ENCODE measurements at regions not wholly inside any gene's neighbourhood (a gene's known extent, or its start where the extent isn't known, plus 50 kb on each side); places are given as distances from the start of the nearest gene placed in this dataset.

DNA sequence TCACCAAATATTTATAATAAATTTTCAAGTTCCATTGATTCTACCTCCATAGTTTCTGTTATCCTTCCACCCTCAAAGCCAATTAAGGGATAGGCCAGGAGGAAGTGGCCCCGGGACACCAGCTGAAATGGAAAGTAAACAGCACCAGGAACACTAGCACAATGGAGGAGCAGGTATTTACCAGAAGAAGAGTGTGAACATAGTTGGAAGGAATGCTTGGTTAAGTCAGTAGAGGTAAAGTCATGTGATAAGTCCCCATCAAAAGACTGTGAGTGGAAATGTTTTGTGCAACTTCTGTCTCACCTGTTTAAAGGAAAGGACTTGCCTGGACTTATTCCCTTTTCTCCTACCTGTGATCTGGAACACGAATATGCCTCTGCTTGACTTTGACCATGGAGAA lies 146.7 kb upstream of the RAI14 start:
- ATAC-seq: peak; percentile 81

DNA sequence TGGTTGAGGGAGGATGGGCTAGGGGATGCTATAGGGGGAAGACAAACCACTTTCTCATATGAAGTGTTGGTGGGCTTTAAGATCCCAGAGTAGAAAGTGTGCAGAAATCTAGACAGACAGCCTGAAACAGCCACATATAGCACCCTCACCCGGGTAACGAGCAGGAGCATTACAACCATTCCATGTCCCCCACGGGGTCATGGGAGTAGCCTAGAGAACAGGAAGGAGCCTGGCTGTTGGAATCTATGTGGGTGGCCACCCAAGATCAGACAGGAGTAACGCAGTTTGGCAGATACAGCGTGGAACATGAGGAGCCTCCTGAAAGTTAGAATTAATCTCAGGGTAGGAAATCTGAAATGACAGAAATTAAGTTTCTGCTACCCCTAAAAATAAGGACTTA lies 146.1 kb upstream of the RAI14 start:
- no peak for ATAC-seq

DNA sequence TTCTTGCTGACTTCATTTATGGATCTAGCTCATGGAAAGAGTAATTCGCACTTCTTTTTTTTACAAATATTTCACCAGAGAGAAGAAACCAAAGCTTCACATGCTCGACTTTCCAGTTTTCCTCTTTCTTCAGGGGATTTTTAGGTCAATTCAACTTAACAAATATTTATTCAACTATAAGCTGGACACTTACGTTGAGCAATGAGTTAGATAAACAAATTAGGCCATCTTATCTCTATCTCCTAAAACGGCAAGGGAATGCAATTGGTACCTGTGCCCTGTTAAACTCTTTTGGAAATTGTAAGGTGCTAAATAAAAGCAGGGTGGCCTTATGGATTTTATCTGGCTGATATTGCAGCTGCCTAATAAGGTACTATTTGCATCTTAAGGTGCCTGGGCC lies 145.1 kb upstream of the RAI14 start:
- ATAC-seq: no peak

DNA sequence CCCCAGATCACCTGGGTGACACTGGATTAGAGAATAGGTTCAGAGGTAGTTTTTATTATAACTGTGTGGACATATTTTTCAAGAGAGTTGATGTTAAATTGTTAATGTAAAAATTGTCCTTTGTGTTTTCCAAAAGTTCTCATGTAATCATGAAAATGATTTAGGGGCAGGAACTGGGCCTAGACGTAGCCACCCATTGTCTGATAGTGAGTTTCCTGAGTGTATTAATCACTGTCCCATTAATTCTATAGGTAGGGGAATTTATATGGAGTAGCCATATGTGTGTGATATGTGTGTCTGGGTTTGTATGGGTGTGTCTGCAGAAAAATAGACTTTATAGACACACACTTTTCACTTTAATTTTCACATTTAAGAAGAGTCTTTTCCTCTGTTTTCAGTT lies 144.6 kb upstream of the RAI14 start:
- no peak for ATAC-seq

DNA sequence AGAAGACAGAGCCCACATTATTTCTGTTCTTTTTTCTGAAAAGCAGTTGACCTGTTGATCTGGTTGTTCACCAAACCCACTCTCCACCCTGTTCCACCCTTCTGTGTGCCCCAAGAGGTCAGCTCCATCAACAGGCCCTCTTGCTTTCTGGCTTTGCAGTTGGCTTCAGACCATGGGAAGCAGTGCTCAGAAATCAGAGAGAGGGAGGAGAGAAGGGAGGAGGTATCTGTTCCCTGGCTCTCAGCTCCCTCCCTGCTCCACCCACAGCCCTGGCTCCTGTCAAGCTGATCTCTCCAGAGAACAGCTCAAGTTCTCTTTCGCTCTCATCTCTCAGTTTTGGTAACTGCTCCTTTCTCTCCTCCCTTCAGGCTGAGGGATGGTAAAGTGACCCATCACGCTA lies 144.2 kb upstream of the RAI14 start:
- no peak for ATAC-seq

DNA sequence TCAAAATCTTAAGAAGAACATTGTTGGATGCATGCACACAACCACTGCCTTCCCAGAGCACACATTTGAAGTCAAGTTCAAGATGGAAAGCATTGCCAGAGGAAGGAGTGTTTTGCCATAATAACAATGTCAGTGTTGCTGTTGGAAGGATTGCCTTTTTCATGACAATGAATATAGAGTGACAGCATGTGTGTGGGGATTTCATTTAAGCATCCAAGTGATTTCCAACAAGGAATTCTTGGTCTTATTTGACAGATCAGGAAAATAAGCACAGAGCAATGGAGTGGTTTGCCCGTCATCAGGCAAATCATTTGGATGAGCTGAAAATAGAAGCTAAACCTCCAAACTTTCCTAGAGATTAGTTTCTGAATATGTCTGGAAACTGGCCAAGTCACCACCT lies 140.0 kb upstream of the RAI14 start:
- ATAC-seq: no peak

DNA sequence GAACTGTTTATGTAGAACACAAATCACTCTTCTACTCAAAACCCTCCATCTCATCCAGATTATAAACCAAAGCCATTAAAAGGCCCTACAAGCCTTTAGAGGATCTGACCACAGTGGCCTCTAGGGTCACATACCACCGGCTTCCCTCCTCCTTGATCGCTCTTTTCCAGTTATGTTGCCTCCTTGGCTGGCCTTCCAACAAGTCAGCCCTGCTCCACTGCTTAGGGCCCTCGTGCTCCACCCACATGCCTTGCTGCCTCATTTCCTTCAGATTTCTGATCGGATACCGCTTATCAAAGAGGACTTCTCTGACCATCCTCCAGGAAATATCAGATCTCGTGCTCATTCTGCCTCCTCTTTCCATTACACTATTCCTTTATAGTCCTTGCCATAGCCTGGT lies 139.4 kb upstream of the RAI14 start:
- ATAC-seq: no peak

DNA sequence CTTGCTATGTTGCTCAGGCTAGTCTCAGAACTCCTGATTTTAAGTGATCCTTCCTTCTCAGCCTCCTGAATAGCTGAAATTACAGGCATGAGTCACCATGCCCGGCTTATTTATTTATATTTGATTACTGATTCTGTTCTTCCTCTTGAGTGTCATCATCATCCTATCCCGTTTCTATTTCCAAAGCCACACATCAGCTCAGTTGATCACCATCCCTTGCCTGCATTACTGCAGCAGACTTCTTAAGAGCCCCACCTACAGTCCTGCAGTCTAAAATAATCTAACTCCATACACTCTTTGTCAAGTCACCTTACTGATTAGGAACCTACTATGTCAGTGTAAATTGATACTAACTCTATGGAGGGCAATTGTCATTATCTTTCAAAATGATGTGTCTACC lies 138.9 kb upstream of the RAI14 start:
- peak; percentile 15 for ATAC-seq

DNA sequence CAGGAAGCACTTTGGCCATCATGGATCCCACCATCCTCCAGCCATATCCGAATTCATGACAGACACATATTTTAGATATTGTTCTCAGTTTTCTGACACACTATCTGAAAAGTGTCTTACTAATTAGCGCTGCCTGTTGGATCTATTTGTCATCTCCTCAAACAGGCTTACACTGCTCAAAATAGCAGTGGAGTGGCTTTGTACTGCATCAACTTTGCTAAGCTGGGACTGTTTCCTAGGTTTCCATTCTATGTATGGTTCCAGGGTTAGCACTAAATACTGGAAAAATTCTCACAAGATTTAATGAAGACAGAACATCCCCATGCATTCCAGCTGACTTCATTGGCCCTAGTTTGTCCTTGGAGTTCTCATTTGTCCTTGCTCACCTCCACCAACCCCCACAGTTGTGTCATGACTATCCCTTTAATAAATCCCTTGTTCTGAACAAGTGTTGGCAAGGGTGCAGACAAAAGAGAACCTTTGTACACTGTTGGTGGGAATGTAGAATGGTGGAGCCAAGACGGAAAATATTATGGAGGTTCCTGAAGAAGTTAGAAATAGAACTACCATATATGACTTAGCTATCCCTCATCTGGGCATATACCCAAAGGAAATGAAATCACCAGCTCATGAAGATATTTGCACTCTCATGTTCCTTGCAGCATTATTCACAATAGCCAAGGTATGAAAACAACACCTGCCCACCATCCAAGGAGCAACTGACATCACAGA lies 136.5 kb upstream of the RAI14 start:
- no peak for ATAC-seq

DNA sequence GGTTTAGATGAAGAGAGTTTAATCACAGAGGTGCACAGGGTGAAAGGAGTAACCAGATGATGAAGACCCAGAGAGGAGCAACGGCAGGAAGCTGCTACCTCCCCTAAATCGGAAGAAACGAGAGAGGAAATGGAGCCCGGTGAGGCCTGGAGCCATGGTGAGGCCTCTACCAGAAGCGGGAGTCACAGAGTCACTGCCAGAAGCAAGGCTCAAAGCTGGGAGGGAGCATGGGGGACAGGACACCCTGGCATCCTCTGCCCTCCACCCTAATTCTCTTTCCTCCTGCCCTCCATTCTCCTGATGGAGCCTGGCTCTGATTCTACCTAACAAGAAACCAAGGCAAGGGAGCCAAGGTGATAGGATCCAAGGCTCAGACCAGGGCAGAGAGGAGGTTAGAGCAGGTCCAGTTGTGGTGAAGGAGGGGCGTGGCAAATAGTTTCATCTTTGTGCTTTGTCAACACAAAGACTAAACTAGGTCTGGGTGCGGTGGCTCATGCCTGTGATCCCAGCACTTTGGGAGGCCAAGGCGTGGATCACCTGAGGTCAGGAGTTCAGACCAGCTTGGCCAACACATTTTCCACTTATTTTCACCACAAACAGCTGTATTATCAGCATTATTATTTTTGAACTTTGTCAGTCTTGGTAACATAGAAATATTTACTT lies 134.4 kb upstream of the RAI14 start:
- ATAC-seq: peak; percentile 80

DNA sequence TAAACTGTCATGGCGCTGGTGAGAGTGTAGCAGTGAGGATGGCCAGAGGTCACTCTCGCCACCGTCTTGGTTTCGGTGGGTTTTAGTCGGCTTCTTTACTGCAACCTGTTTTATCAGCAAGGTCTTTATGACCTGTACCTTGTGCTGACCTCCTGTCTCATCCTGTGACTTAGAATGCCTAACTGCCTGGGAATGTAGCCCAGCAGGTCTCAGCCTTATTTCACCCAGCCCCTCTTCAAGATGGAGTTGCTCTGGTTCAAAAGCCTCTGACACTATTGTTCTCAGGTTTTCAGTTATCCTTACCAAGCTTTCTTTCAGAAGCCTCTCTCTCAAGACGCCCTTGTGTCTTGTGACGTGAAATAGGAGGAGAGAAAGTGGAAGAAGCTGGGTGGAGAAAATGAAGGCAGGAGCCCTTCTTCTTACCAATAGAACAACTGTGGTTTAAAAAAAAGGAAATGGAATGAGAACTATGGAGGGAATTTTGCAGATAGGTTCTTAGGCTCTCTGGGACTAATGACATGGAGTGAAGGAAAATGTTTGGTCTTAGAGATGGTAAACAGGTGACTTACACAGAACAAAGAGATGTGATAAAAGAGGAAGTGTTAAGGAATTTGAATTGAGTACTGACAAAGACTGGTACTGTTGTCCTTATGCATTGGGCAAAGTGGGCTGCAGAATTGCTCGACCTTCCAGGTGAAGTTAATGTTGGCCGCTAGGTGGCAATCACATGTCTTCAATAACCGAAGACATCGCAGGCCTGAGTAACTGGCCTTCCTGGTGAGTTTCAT lies 133.3 kb upstream of the RAI14 start:
- ATAC-seq: peak; percentile 70

DNA sequence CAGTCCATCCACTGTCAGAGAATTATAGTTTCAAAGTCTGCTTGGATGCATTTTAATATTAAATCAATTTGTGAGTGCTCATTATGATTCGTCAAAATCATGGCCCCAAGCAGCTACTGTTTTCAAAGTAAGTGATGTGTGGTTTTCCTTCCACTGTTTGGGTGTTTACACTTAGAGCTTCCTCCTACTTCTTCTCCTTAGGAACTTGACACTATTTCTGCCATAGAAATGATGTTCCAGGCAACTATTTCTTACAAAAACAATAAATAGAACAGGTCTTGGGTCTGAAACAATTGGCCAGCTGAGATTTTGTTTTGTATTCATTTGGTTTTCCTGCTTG lies 132.8 kb upstream of the RAI14 start:
- no peak for ATAC-seq

DNA sequence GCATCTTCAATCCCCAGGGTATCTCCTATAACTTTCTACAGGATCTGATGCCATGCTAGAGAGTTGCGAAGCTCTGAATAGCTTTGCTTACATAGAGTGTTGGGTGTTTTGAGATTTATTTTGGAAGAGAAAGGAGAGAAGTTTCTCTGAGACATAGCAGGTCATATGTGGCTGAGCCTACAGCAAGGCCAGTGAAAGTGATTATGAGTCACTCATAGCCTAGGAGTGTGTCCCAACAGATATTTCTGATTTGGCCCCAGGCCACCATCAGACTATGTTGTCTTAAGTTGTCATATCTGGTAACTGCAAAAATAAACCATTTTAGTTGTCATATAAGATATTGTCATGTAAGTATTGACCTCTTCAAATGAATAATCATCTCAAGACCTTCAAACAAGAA lies 132.0 kb upstream of the RAI14 start:
- peak; percentile 67 for ATAC-seq

DNA sequence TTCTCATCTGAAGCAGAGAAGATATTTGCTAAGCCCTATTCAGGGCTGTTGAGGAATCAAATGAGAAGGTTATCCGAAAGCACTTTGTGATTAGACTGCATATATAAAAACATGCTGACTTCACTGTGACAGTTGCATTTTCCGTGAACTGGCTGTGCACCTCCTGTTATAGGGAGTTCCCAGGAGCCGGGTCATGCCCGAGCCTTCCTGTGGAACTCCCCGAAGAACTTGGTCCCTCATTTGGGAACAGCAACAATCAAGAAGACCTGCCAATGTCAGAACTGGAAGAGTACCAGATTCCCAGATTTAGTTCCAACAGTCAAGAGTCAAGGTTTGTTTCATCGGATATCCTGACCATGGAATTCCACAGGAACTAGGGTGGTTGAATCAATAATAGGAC lies 130.4 kb upstream of the RAI14 start:
- ATAC-seq: no peak

DNA sequence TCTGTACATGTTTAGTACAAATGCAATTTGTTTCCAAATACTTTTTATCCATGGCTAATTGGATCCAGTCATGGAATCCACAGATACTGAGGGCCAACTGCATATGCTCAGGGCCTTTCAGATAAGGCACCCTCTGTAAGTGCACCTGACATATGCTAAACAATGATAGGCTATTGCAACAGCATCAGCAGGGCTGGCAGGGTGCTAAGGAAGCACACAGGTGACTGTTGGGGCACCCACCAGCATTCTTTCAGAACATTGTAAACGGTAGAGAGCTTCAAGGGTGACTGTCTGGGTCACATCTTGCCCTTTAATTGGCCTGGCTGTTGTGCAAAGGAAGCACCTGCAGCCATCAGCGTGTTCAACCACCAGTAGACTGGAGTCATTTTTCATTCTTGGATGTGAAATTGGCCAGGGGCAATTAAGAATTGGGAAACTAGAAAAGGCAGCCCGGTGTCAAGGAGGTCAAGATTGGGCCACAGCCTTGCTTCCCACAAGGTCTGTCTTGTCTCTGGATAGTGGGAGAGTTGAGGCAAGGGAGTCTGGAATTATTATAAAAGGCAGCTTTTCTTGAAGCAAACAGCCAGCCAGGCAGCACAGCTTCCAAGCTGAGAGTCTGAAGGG lies 129.3 kb upstream of the RAI14 start:
- no peak for ATAC-seq

DNA sequence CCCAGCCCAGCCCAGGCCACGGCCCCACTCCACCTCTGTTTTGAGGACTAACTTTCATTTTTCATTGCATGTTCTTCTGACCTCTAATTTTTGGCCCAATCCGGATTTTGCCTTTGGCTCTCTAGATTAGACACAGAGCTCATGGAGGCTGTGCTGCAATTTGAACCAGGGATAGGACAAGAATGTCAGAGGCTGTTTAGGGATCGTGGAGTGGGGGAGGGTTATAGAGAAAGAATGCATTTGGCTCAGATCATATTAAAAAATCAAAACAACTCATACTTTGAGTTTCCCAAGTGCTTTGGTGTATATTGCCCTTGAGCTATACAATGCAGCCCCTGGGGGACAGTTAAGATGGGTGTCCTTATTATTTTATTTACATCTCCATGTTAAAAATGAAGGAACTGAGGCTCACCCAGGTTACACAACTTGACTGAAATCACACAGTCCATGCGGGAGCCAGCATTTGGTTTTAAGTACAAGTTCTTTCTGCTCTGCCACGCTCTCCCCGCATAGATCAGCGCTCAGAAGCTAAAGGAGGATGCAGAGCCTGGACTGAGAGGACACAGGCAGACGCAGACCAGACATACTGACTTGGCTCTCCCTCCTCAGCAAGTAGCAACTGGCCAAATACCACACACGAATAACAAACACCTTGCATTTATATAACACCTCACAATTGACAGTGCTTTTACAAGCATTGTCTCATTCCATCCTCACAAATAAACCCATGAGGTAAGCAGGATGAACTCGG lies 126.4 kb upstream of the RAI14 start:
- peak; percentile 48 for ATAC-seq

DNA sequence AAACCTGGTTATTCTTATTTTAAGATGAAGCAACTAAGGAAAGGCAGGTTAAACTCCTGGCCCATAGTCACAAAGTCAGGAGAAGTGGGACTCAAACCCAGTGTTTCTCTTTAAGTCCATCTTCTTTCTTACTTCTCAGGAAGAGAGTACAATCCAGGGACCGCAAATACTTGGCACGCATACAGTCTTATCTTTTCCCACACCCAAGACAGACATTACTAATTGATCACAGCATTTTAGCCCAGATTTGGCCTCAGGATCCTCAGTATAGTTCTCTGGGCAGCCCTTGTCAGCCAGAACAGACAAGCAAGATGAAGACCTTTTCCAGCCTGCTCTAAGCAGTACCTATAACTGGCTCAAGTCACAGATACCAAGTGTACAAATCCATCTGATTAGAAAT lies 125.5 kb upstream of the RAI14 start:
- no peak for ATAC-seq

DNA sequence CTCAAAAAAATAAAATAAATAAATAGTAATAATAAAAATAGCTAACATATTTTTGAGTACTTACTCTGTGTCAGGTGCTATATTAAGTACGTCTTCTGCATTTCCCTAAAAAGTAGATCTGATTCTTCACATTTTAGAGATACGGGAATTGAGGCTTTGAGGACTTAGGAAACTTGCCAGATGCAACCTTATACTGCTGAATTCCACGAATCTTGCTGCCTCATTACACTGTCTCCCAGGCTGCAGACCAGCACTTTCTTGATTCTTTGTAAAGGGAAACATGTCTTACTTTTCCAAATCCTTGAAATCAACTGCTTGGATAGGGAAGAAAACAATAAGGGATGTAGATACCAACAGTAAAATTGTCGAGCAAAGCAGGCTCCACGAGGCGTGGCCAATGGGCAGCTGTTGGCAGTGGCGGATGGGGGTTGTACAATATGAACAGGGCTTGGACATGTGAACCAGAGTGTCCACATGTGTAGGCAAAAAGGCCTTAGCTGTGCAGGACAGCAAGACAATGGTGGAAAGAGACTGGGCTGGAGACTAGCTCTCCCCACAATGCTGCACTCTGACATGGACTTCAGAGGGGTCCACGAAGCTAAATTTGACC lies 124.3 kb upstream of the RAI14 start:
- ATAC-seq: no peak

DNA sequence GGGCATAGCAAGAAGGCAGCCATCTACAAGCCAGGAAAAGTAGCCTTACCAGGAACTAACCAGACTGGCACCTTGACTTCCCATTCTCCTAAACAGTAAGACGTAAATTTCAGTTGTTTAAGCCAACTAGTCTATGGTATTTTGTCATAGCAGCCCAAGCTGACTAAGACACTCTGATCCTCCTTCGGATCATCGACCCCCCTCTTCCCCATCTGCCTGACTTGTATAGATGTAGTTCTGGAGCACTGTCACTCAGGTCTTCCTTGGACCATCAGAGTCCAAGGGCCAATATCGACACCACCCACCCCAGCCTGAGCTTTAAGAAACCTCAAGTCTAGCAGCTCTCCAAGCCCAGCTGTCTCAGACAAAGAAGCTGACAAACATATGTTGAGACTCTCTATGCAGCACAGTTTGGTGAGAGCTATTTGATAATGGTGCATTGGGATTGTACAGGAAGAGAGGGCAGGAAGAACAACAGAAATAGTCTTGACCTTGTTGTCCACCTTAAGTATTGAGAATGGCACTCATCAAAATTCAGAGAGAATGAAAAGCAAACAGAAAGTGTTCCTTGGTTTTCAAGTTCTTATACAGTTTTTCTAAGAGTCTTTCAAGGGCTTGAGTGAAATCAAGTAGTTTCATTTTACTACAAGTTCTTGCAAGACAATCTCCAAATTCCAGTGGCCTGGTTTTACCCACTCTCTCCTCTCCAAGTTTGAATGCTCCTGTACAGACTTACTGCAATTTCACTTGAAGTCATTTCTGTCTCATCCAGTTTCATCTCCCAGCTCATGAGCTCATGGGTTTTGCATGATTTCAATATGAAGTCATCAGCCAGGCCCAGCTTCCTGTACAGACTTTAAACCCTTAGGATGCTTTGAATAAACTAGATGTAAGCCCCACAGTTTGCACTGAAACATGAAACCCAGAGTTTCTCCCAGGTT lies 122.3 kb upstream of the RAI14 start:
- ATAC-seq: no peak

DNA sequence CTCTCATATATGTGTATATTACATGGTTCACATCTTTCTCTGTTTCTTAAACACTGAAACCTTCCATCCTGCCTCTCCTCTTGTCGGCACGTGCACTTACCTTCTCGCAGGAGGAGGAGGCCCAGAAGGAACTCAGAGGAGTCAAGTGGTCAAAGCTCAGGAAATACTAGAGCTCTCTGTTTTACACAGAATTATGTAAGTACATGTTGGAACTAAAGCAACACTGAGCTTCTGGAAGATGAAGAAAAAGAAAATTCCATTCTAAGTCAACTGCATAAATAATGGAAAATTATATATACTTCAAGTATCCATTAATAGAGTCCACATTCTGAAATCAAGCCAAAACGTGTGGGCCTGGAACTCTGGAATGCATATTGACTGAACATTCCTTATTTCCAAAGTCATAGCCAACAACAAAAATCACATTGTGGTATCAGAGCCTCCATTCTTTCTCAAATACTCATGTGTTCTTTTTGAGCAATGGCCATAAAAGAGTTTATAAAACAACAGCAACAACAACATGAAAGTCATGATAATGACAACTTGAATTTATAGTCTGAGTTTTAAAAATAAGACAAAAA lies 121.5 kb upstream of the RAI14 start:
- no peak for ATAC-seq

DNA sequence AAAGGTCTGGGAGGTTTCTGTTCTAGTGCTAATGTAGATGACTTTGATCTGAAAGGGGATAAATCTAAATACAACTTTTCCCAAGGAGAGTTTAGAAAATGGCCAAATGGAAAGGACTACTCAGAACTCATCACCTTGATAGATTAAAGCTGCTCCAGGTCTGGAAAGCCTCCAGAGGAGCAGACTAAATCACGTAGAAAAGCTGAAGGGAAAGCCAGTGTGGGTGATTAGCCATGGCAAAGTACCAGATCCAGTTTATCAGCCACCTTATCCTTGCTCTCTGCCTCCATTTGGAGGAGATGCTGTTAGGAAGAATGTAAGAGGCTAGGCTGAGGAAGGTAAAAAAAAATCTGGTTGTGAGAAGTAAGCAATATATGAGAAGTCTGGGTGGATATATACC lies 120.7 kb upstream of the RAI14 start:
- ATAC-seq: no peak

Measured in esophagus mucosa (tissue), 1 donor.